MM.1S (cell line): ENCODE measurements at regions not wholly inside any gene's neighbourhood (a gene's known extent, or its start where the extent isn't known, plus 50 kb on each side); places are given as distances from the start of the nearest gene placed in this dataset.

Experiments
- DNase-seq: peaks from one replicate; pipeline ENCODE4 v3.0.0-alpha.2; 2015
- H2AFZ ChIP-seq: fragments of 300-600 bp; sonication (generic); 2 replicates; pipeline ENCODE4 v1.6.0; 2016; ENCODE audit warnings: antibody characterized with exemption, low read length
- H3F3A ChIP-seq: fragments of 300-600 bp; sonication (generic); 2 replicates; pipeline ENCODE4 v1.6.1; 2016; ENCODE audit warnings: mild to moderate bottlenecking, antibody characterized with exemption, low read length, moderate library complexity, mixed read lengths; ENCODE audit not compliant: insufficient read depth
- H3K27ac ChIP-seq: fragments of 300-600 bp; sonication (generic); 2 replicates; pipeline ENCODE4 v1.5.1; 2016; ENCODE audit warnings: mild to moderate bottlenecking, low read length
- H3K27me3 ChIP-seq: fragments of 300-600 bp; sonication (generic); replicated peaks from 2 replicates; pipeline ENCODE4 v1.6.0; 2016; ENCODE audit warnings: low read length; ENCODE audit not compliant: insufficient read depth
- H3K36me3 ChIP-seq: fragments of 300-600 bp; sonication (generic); replicated peaks from 2 replicates; pipeline ENCODE4 v1.6.1; 2016; ENCODE audit warnings: mild to moderate bottlenecking, low read length, mixed read lengths; ENCODE audit not compliant: insufficient read depth
- H3K4me1 ChIP-seq: fragments of 300-600 bp; sonication (generic); 2 replicates; pipeline ENCODE4 v1.6.1; 2016; ENCODE audit warnings: low read length, mixed read lengths
- H3K4me2 ChIP-seq: fragments of 300-600 bp; sonication (generic); 2 replicates; pipeline ENCODE4 v1.6.0; 2016; ENCODE audit warnings: low read depth, low read length
- H3K4me3 ChIP-seq: fragments of 300-600 bp; sonication (generic); 2 replicates; pipeline ENCODE4 v1.5.1; 2016; ENCODE audit warnings: low read length, mixed read lengths
- H3K79me2 ChIP-seq: fragments of 300-600 bp; sonication (generic); 2 replicates; pipeline ENCODE4 v1.6.1; 2016; ENCODE audit warnings: mixed run types, low read length, mixed read lengths
- H3K9ac ChIP-seq: fragments of 300-600 bp; sonication (generic); 2 replicates; pipeline ENCODE4 v1.6.1; 2016; ENCODE audit warnings: low read length, mixed read lengths
- H3K9me2 ChIP-seq: fragments of 300-600 bp; sonication (generic); replicated peaks from 2 replicates; pipeline ENCODE4 v1.6.1; 2016; ENCODE audit warnings: mild to moderate bottlenecking, low read length, mixed read lengths; ENCODE audit not compliant: insufficient read depth
- H3K9me3 ChIP-seq: fragments of 300-600 bp; sonication (generic); replicated peaks from 2 replicates; pipeline ENCODE4 v1.6.1; 2016; ENCODE audit warnings: mild to moderate bottlenecking, low read length, mixed read lengths; ENCODE audit not compliant: insufficient read depth
- H4K20me1 ChIP-seq: fragments of 300-600 bp; sonication (generic); 2 replicates; pipeline ENCODE4 v1.6.1; 2016; ENCODE audit warnings: mild to moderate bottlenecking, low read length, moderate library complexity, mixed read lengths; ENCODE audit not compliant: insufficient read depth
- CTCF ChIP-seq: fragments of 300-600 bp; sonication (generic); IDR thresholded peaks from 2 replicates; pipeline ENCODE4 v1.5.1; 2016; ENCODE audit warnings: antibody characterized with exemption, low read length, mixed read lengths
- EZH2 ChIP-seq: fragments of 300-600 bp; sonication (generic); optimal IDR thresholded peaks from 2 replicates; pipeline ENCODE3; 2017; ENCODE audit warnings: low read depth, mild to moderate bottlenecking, antibody characterized with exemption, low read length, mixed read lengths
- EZH2phosphoT487 ChIP-seq: fragments of 300-600 bp; sonication (generic); IDR thresholded peaks from 2 replicates; pipeline ENCODE4 v1.6.1; 2018; ENCODE audit warnings: antibody characterized with exemption, low read length

GRCh38 chr21:18023157-18023556 lies 204.0 kb upstream of the C21orf91 start:
- DNase-seq: no peak
- no peaks in the 10 kb centered on the region for H3K27me3 ChIP-seq
- no peak for TF ChIP-seq EZH2
- no peak for TF ChIP-seq CTCF
- no peak for TF ChIP-seq EZH2phosphoT487

DNA sequence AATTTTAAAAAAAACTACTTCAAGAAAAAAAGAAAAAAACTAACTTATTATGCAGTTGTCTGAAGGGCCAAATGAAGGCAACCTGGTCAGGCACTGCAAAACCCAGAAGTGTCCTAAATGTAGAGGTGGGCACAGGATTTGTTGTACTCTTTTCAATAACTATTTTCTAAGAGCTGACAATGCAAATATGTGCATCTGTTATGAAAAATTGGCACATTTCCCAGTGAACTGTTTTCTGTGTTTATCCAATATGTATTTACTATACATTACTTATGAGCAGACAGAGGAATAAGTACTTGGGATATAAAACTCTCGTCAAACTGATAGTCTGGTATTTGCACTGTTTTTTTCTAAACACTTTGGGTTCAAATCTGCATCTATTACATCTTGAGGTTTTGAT lies 188.0 kb upstream of the C21orf91 start:
- H3K27ac ChIP-seq: no peak overlapping the region
- H3K9me3 ChIP-seq: no peaks in the 10 kb centered on the region
- no peaks in the 10 kb centered on the region for H3K27me3 ChIP-seq
- H3K4me2 ChIP-seq: no peak overlapping the region
- no peak overlapping the region for H2AFZ ChIP-seq
- H3K9me2 ChIP-seq: no peaks in the 10 kb centered on the region
- H3K4me3 ChIP-seq: no peak overlapping the region
- no peaks in the 10 kb centered on the region for H3K36me3 ChIP-seq
- H3K9ac ChIP-seq: no peak overlapping the region
- no peak for TF ChIP-seq EZH2
- no peak for TF ChIP-seq CTCF
- no peak for TF ChIP-seq EZH2phosphoT487
- H3K79me2 ChIP-seq: no peaks in the 10 kb centered on the region
- H3F3A ChIP-seq: no peaks in the 10 kb centered on the region
- no peak for DNase-seq
- no peaks in the 10 kb centered on the region for H4K20me1 ChIP-seq
- no peaks in the 10 kb centered on the region for H3K4me1 ChIP-seq

More at GRCh38 chr21:18023157-18023556, 204.0 kb upstream of the C21orf91 start:
- H3K4me1 ChIP-seq: no peaks in the 10 kb centered on the region
- no peaks in the 10 kb centered on the region for H4K20me1 ChIP-seq
- no peak overlapping the region for H3K27ac ChIP-seq
- no peak overlapping the region for H3K4me2 ChIP-seq
- no peaks in the 10 kb centered on the region for H3K79me2 ChIP-seq
- H2AFZ ChIP-seq: no peak overlapping the region
- no peaks in the 10 kb centered on the region for H3K9me2 ChIP-seq
- no peak overlapping the region for H3K9ac ChIP-seq
- H3K9me3 ChIP-seq: no peaks in the 10 kb centered on the region
- no peaks in the 10 kb centered on the region for H3F3A ChIP-seq
- no peaks in the 10 kb centered on the region for H3K36me3 ChIP-seq
- H3K4me3 ChIP-seq: no peak overlapping the region

DNA sequence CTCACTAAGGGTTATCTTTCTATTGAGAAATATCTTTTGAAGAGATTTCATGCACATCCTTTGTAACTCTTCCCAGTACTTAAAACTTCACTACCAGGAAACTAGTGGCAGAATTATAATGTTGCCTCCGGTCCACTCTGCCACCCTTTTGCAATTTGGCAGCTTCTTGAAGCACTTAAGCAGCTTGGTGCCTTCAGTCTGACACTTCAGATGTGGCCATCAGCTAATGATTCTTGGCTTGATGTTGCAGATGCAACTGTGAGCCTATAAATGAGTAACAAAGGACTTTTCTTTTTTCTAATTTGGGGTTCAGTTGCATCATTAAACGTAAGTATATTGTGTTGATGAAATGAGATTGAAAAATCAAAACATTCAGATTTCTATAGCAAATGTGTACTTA lies 187.5 kb upstream of the C21orf91 start:
- no peak overlapping the region for H3K27ac ChIP-seq
- no peaks in the 10 kb centered on the region for H3K79me2 ChIP-seq
- no peaks in the 10 kb centered on the region for H4K20me1 ChIP-seq
- H3K4me1 ChIP-seq: no peaks in the 10 kb centered on the region
- H3K9ac ChIP-seq: no peak overlapping the region
- no peak overlapping the region for H3K4me3 ChIP-seq
- H3F3A ChIP-seq: no peaks in the 10 kb centered on the region
- H3K4me2 ChIP-seq: no peak overlapping the region
- no peak for DNase-seq
- TF ChIP-seq EZH2phosphoT487 (no peak), EZH2 (no peak), CTCF (no peak)
- no peak overlapping the region for H2AFZ ChIP-seq
- H3K27me3 ChIP-seq: no peaks in the 10 kb centered on the region
- no peaks in the 10 kb centered on the region for H3K9me3 ChIP-seq
- H3K36me3 ChIP-seq: no peaks in the 10 kb centered on the region
- no peaks in the 10 kb centered on the region for H3K9me2 ChIP-seq
